SK-N-MC (cell line): ENCODE measurements at regions not wholly inside any gene's neighbourhood (a gene's known extent, or its start where the extent isn't known, plus 50 kb on each side); places are given as distances from the start of the nearest gene placed in this dataset.
"Not testable (repeated sequence)": the region's sequence is repeated elsewhere in the genome, so short reads cannot be mapped to it uniquely, and the experiment has no call there.

Experiments used
- DNase-seq: peaks from one replicate; pipeline ENCODE4 v3.0.0-alpha.2; 2011; ENCODE audit warnings: low read depth, low spot score
- H3K27ac ChIP-seq: fragments of 200-600 bp; sonication (generic); 2 replicates; pipeline ENCODE4 v1.5.1; 2016; ENCODE audit warnings: mixed run types
- H3K36me3 ChIP-seq: fragments of 200-600 bp; sonication (generic); 2 replicates; pipeline ENCODE4 v1.6.1; 2017; ENCODE audit warnings: antibody characterized with exemption, low read length, mixed read lengths; ENCODE audit not compliant: insufficient read depth
- H3K4me3 ChIP-seq: fragments of 200-600 bp; sonication (generic); 2 replicates; pipeline ENCODE4 v1.5.1; 2016
- H3K9ac ChIP-seq: fragments of 200-600 bp; sonication (generic); 2 replicates; pipeline ENCODE4 v1.8.0; 2017; ENCODE audit warnings: mixed run types, mixed read lengths; ENCODE audit not compliant: insufficient read length
- H3K9me3 ChIP-seq: fragments of 200-600 bp; sonication (generic); 2 replicates; pipeline ENCODE4 v1.6.1; 2017; ENCODE audit warnings: low read depth, mild to moderate bottlenecking, antibody characterized with exemption, low read length, moderate library complexity, mixed read lengths
- EZH2 ChIP-seq: fragments of 200-600 bp; sonication (generic); IDR thresholded peaks from one replicate; pipeline ENCODE4 v1.6.1; 2017; ENCODE audit warnings: antibody characterized with exemption
- FOXP2 ChIP-seq: optimal IDR thresholded peaks from 2 replicates; pipeline ENCODE3; 2011; ENCODE audit warnings: mild to moderate bottlenecking, moderate library complexity; ENCODE audit not compliant: insufficient read depth; ENCODE audit errors: extremely low read length, control extremely low read depth
- POLR2AphosphoS5 ChIP-seq: IDR thresholded peaks from 2 replicates; pipeline ENCODE4 v1.6.1; 2012; ENCODE audit warnings: mild to moderate bottlenecking, low read depth, low read length, borderline replicate concordance

DNA sequence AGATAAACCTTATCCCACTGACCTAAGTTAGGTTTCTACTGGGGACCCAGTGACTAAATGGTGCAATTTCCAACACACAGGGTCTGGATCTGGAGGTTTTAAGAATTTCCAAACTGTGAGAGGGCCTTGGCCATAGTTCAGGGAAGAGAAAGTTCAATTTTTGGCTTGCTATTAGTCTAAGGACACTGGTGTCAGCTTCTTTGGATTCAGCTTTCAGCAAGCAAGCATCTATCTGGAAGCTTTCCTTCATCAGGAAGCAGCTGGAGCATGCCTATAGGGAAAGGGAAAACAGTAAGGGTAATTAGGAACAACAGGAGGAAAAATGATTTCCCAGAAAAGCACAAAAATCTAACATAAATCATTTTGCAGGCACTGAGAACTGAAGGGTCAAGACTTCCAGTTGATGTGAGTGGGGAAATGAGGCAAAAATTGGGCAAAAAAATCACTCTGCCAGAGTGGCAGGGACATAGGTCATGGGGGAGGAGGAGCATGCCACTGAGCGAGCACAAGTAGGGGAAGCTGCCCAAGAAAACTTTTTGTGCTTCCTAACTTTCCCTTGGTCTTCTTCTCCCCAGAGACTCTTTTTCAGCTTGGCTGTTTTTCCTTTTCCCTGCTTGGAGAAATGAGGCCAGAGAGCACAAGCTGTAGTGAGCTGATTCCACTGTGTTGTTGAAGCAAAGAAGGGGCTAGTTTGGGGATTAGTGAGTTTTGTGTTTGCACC, 299.6 kb downstream of the FGF10 start:
- H3K9ac ChIP-seq, result no peak overlapping the region
- no peaks in the 10 kb centered on the region for H3K9me3 ChIP-seq
- H3K27ac ChIP-seq, result no peak overlapping the region
- no peak overlapping the region for H3K4me3 ChIP-seq
- no peaks in the 10 kb centered on the region for H3K36me3 ChIP-seq
- no peak for DNase-seq
- no peak for TF ChIP-seq POLR2AphosphoS5
- no peak for TF ChIP-seq FOXP2
- TF ChIP-seq EZH2, result no peak

DNA sequence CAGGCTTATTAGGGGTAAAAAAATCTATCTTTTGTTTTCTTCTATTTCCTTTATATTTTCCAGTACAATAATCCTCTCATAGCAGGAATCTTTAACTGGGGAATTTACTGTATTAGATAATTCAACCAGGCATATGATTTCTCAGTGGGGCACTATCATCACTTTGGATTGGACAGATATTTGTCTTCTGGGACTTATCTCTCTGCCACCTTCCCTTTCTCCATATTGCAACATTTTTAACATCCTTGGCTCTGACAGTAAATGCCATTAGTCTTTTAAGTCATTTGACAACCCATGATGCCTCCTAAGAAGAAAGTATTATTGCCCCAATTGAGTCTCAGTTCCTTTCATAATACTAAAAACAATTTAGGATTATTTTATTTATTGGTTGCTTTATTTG, 304.1 kb downstream of the FGF10 start:
- H3K4me3 ChIP-seq, result no peak overlapping the region
- TF ChIP-seq EZH2, result no peak
- TF ChIP-seq POLR2AphosphoS5, result no peak
- no peak overlapping the region for H3K27ac ChIP-seq

GRCh38 chr5:44074547-44074946, 314.7 kb downstream of the FGF10 start:
- not testable (repeated sequence) for H3K27ac ChIP-seq, DNase-seq, H3K36me3 ChIP-seq, H3K9ac ChIP-seq, H3K9me3 ChIP-seq, H3K4me3 ChIP-seq

More for the DNA sequence above, 304.1 kb downstream of the FGF10 start:
- DNase-seq, result no peak
- H3K9ac ChIP-seq, result no peak overlapping the region
- H3K9me3 ChIP-seq, result no peaks in the 10 kb centered on the region
- no peaks in the 10 kb centered on the region for H3K36me3 ChIP-seq

DNA sequence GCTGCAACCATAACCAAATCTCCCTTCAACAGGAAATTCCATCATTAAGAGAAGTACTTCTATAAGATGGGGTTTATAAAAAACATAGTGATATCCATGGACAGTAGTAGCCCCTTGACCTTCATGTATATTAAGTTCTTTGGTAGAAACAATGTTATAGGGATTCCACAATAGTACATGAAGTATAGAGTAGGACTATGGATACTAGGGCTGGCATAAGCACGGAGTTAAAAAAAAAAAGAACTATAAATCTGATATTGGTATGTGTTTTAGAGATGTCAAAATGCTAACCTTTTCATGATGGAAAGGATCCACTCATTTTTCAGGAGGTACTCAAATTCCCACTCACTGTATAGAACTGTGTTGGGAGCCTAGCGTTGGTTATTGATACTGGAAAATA, 337.6 kb downstream of the FGF10 start:
- no peak overlapping the region for H3K4me3 ChIP-seq
- no peaks in the 10 kb centered on the region for H3K9me3 ChIP-seq
- H3K9ac ChIP-seq, result no peak overlapping the region
- TF ChIP-seq EZH2 (no peak), FOXP2 (no peak), POLR2AphosphoS5 (no peak)
- no peak for DNase-seq
- H3K27ac ChIP-seq, result no peak overlapping the region
- no peaks in the 10 kb centered on the region for H3K36me3 ChIP-seq

GRCh38 chr5:44048276-44048984, 340.8 kb downstream of the FGF10 start:
- Histone ChIP-seq H3K9me3 (no peaks in the 10 kb centered on the region), H3K4me3 (no peak overlapping the region), H3K9ac (no peak overlapping the region), H3K27ac (no peak overlapping the region), H3K36me3 (no peaks in the 10 kb centered on the region)
- DNase-seq, result no peak
- TF ChIP-seq EZH2 (no peak), POLR2AphosphoS5 (no peak), FOXP2 (no peak)

DNA sequence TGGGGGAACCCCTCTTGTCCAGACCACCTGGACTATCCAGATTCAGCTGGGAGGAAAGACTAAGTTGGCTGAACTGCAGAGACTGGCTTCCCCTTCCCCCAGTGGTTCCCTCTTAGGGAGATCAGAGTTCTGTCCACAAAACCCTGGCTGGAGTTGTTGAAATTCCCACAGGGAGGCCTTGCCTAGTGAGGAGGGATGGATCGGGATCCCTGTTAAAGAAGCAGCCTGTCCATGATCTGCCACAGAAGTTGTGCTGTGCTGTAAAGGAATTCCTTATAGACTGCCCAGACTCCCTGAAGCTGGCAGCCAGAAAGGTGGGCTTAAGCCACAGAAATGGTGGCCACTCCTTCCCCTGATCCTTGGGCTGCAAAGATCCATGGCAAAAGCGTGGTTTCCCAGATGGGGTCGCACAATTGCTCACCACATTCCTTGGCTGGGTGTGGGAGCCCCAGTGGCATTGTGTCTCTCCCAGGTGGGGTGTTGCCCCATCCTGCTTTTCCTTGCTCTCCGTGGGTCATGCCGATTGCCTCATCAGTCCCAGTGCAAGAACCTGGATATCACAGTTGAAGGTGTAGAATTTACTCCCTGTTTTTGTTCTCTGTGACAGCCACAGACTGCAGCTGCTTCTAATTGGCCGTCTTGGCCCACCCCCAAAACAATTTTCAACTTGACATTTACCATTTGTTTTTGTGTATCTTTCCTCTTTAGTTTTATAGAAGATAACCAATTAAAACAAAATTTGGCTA, 342.4 kb downstream of the FGF10 start:
- Histone ChIP-seq H3K9ac (no peak overlapping the region), H3K27ac (no peak overlapping the region), H3K36me3 (no peaks in the 10 kb centered on the region), H3K9me3 (no peaks in the 10 kb centered on the region), H3K4me3 (no peak overlapping the region)
- no peak for DNase-seq
- TF ChIP-seq EZH2 (no peak), POLR2AphosphoS5 (no peak), FOXP2 (no peak)

DNA sequence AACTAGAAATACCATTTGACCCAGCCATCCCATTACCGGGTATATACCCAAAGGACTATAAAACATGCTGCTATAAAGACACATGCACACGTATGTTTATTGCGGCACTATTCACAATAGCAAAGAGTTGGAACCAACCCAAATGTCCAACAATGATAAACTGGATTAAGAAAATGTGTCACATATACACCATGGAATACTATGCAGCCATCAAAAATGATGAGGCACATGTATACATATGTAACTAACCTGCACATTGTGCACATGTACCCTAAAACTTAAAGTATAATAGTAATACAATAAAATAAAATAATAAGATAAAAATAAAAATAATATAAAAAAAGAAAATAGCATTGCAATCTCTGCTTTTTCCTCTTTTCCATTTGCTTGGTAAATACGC, 344.7 kb downstream of the FGF10 start:
- not testable (repeated sequence) for H3K4me3 ChIP-seq, H3K27ac ChIP-seq, H3K9ac ChIP-seq, DNase-seq, H3K9me3 ChIP-seq, H3K36me3 ChIP-seq

DNA sequence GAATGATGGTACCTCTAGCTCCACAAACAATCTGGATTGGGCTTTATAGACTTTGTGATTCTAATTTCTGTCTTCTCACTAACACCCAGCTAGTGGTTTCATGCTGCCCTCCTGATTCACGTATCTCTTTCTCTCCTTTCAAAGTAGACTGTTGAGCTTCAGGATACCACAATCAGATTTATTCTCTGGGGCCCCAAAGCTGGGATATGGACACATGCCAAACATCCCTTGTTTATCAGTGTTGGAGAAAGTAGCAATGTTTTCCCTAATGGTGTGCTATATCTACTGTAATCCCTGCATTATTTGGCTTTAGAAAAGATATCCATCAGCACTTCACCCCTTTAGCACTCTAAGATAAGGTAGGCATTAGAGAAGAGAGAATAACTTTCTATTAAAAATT, 361.0 kb downstream of the FGF10 start:
- H3K4me3 ChIP-seq, result no peak overlapping the region
- TF ChIP-seq POLR2AphosphoS5, result no peak
- TF ChIP-seq FOXP2, result no peak
- no peak for TF ChIP-seq EZH2
- H3K36me3 ChIP-seq, result no peaks in the 10 kb centered on the region
- DNase-seq, result no peak
- H3K9ac ChIP-seq, result no peak overlapping the region
- H3K27ac ChIP-seq, result no peak overlapping the region
- H3K9me3 ChIP-seq, result no peaks in the 10 kb centered on the region
